OCI-LY3 (cell line): ENCODE measurements at regions not wholly inside any gene's neighbourhood (a gene's known extent, or its start where the extent isn't known, plus 50 kb on each side); places are given as distances from the start of the nearest gene placed in this dataset.

Source experiments
- EZH2phosphoT487 ChIP-seq: fragments of 200-600 bp; shearing (Covaris generic); IDR thresholded peaks from 2 replicates; pipeline ENCODE4 v1.6.1; 2018; ENCODE audit warnings: antibody characterized with exemption, mixed run types, low read depth
- TF ChIP-seq, protein P1 (sequence below): fragments of 200-600, 300-600 bp; sonication (generic); IDR thresholded peaks from 2 replicates; pipeline ENCODE4 v1.5.1; 2014; ENCODE audit warnings: antibody characterized with exemption, low read length, low read depth

DNA sequence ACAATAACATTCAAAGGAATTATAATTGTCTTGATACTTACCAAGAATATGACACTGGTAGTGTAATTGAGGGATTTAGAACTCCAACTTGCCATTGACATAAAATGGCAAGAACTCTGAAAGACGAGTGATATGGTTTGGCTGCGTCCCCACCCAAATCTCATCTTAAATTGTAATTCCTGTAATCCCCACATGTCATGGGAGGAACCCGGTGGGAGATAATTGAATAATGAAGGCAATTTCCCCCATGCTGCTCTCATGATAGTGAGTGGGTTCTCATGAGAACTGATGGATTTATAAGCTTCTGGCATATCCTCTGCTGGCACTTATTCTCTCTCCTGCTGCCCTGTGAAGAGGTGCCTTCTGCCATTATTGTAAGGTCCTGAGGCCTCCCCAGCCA, 1536.4 kb downstream of the TECRL start:
- TF ChIP-seq, protein P1, sequence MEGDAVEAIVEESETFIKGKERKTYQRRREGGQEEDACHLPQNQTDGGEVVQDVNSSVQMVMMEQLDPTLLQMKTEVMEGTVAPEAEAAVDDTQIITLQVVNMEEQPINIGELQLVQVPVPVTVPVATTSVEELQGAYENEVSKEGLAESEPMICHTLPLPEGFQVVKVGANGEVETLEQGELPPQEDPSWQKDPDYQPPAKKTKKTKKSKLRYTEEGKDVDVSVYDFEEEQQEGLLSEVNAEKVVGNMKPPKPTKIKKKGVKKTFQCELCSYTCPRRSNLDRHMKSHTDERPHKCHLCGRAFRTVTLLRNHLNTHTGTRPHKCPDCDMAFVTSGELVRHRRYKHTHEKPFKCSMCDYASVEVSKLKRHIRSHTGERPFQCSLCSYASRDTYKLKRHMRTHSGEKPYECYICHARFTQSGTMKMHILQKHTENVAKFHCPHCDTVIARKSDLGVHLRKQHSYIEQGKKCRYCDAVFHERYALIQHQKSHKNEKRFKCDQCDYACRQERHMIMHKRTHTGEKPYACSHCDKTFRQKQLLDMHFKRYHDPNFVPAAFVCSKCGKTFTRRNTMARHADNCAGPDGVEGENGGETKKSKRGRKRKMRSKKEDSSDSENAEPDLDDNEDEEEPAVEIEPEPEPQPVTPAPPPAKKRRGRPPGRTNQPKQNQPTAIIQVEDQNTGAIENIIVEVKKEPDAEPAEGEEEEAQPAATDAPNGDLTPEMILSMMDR = no peak
- no peak for TF ChIP-seq EZH2phosphoT487
